NCI-H1436 treated with DMSO at 0.1 percent for 48 hours (cell line): ENCODE measurements at regions not wholly inside any gene's neighbourhood (a gene's known extent, or its start where the extent isn't known, plus 50 kb on each side); places are given as distances from the start of the nearest gene placed in this dataset.
"Not testable (repeated sequence)": the region's sequence is repeated elsewhere in the genome, so short reads cannot be mapped to it uniquely, and the experiment has no call there.

Source experiments
- DNase-seq: peaks from one replicate; lab custom pipeline; 2025; lab: John Stamatoyannopoulos, UW

- not testable (repeated sequence) for DNase-seq
Measured at GRCh38 chr12:82634495-82635258, 52.0 kb upstream of the TMTC2 start.

GRCh38 chr12:82635263-82635662 lies 51.4 kb upstream of the TMTC2 start:
- no peak for DNase-seq
